Tibial artery (tissue), 4 donors: ENCODE measurements at regions not wholly inside any gene's neighbourhood (a gene's known extent, or its start where the extent isn't known, plus 50 kb on each side); places are given as distances from the start of the nearest gene placed in this dataset.

Experiments used
- DNase-seq, 2 donors: peaks; one replicate each; pipeline ENCODE4 v3.0.0-alpha.2; 2019
- H3K27ac ChIP-seq, 2 donors: fragments of 200-600 bp; sonication (generic) in 1 of 2; 1 replicate in 1 of 2; 2 replicates in 1 of 2; pipeline ENCODE4 v1.5.1; 2018 to 2019; ENCODE audit warnings: mild to moderate bottlenecking in 1 of 2
- H3K27me3 ChIP-seq, 2 donors: fragments of 200-600 bp; sonication (generic) in 1 of 2; one replicate each; pipeline versions ENCODE4 v1.5.1 to v1.6.0; 2016 to 2019
- H3K36me3 ChIP-seq, 3 donors: fragments of 200-600 bp; sonication (generic) in 2 of 3; one replicate each; pipeline ENCODE4 v1.5.1; 2016 to 2019; ENCODE audit warnings: mild to moderate bottlenecking in 2 of 3
- H3K4me1 ChIP-seq, 4 donors: fragments of 200-600 bp; sonication (generic) in 2 of 4; 1 replicate in 3 of 4; 2 replicates in 1 of 4; pipeline ENCODE4 v1.5.1; 2016 to 2019
- H3K4me3 ChIP-seq, 2 donors: fragments of 200-600 bp; sonication (generic) in 1 of 2; 1 replicate in 1 of 2; 2 replicates in 1 of 2; pipeline ENCODE4 v1.5.1; 2018 to 2019; ENCODE audit warnings: mild to moderate bottlenecking in 2 of 2
- H3K9me3 ChIP-seq, 3 donors: fragments of 200-600 bp; sonication (generic) in 1 of 3; one replicate each; pipeline ENCODE4 v1.5.1; 2016 to 2019
- CTCF ChIP-seq, 2 experiments: fragments of 200-600 bp in 1 of 2; fragments of 450-650 bp in 1 of 2; IDR thresholded peaks; one replicate each; pipeline ENCODE4 v1.5.1; 2017 to 2019; ENCODE audit warnings: antibody characterized with exemption in 2 of 2, mild to moderate bottlenecking in 1 of 2, moderate library complexity in 1 of 2
- intact Hi-C: fragments of 100-400 bp; cut with DNase I; formaldehyde crosslinking; loops from one replicate; pipeline ENCODE4 v1.15.0; 2023; ENCODE audit warnings: low total_unique reads

- no peak overlapping the region for H3K27ac ChIP-seq
- no peak for TF ChIP-seq CTCF (IDR thresholded peaks at IDR 0.05)
- intact Hi-C loops, result no loop called here
- no peak overlapping the region for H3K4me3 ChIP-seq
- H3K36me3 ChIP-seq, result no peaks in the 10 kb centered on the region
- H3K4me1 ChIP-seq, result no peaks in the 10 kb centered on the region
- no peaks in the 10 kb centered on the region for H3K9me3 ChIP-seq
- DNase-seq, result no peak
- H3K27me3 ChIP-seq, result no peaks in the 10 kb centered on the region
Measured at GRCh38 chr2:15681089-15681885, 89.6 kb downstream of the DDX1 start.

DNA sequence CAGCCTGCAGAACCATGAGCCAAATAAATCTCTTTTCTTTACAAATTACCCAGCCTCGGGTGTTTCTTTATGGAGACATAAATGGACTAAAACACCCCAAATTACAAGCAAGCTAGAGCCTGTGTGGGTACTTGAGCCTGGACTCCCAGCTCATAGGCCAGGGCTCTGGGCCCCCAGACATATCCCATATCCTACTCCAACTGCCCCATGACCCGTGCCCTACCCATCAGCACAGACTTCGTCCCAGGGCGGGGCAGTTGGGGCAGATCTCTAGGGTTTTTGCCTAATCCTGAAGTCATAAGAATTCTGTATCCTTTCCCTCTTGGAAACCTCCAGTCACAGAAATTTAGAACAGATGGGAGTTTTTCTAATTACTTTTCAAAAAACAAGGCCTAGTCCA is 90.7 kb downstream of the DDX1 start:
- H3K27me3 ChIP-seq, result no peaks in the 10 kb centered on the region
- no peaks in the 10 kb centered on the region for H3K36me3 ChIP-seq
- no peak overlapping the region for H3K27ac ChIP-seq
- intact Hi-C loops, result no loop called here
- no peak for DNase-seq
- no peak for TF ChIP-seq CTCF (IDR thresholded peaks at IDR 0.05)
- H3K4me1 ChIP-seq, result no peaks in the 10 kb centered on the region
- H3K9me3 ChIP-seq, result no peaks in the 10 kb centered on the region
- H3K4me3 ChIP-seq, result no peak overlapping the region

DNA sequence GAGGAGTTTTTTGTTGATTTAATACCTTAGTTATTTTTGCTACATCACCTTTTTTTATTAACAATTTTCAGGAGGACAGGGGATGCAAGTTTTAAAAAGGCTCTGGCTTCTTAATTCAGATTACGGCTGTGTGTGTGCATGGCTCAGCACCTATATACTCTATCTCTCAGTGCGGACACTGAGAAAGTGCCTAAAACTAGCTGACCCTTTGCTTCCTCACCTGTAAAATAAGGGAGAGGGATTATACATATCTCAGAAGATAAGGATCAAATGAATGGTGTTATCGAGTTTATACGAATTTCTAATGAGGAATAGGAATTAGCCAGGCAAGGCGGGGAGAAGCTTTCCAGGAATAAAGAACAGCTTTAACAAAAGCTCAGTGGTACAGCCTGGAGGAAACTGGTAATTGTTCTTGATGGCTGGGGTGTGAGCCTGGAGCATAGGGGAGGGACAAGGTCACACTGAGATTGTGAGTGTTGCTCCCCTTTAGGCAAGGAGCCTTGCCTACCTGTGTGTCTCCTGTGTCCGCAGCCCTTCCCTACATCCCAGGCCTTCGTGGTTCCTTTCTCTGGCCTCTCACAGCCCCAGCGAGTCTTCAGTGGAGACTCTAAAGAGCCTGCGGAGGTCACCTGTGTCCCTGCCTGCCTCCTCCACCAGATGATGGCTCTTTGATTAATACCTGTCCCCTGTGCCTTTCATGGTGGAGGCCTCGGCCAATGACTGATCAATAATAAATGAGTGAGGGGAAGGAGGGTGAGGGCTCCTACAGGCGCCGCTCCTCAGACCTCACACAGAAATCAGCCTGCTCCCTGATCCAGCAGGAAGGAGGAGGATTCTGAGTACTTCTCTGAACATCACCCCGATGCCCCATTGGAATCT is 92.7 kb downstream of the DDX1 start:
- Histone ChIP-seq H3K27ac (no peak overlapping the region), H3K27me3 (no peaks in the 10 kb centered on the region), H3K4me1 (no peaks in the 10 kb centered on the region), H3K36me3 (no peaks in the 10 kb centered on the region), H3K9me3 (no peaks in the 10 kb centered on the region), H3K4me3 (no peak overlapping the region)
- DNase-seq, result no peak
- intact Hi-C loops, result no loop called here
- TF ChIP-seq CTCF (IDR thresholded peaks at IDR 0.05), result no peak

DNA sequence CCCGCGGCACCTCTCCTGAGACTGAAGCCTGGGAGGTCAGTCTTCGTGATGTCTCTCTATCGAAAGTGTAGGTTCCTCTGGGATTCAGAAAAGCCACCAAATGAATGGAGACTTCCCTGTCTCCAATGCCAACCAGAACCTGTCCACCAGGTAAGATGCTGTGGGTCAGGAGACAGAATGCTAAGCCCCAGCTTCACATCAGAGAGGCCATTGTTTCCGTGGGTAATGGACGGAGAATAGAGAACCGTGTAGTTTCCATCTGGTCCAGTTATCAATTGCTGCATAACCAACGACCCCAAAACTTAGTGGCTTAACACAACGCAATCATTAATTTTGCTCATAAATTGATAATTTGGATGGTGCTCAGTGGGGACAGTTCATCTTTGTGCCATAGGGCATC is 93.5 kb downstream of the DDX1 start:
- intact Hi-C loops, result no loop called here
- no peaks in the 10 kb centered on the region for H3K9me3 ChIP-seq
- TF ChIP-seq CTCF (IDR thresholded peaks at IDR 0.05), result no peak
- no peak for DNase-seq
- no peaks in the 10 kb centered on the region for H3K27me3 ChIP-seq
- no peak overlapping the region for H3K27ac ChIP-seq
- no peaks in the 10 kb centered on the region for H3K36me3 ChIP-seq
- no peak overlapping the region for H3K4me3 ChIP-seq
- no peaks in the 10 kb centered on the region for H3K4me1 ChIP-seq

GRCh38 chr2:15686643-15687042 is 95.0 kb downstream of the DDX1 start:
- H3K9me3 ChIP-seq, result no peaks in the 10 kb centered on the region

More at GRCh38 chr2:15686643-15687042, 95.0 kb downstream of the DDX1 start:
- no peak for DNase-seq
- H3K4me1 ChIP-seq, result no peaks in the 10 kb centered on the region
- intact Hi-C loops, result no loop called here
- no peak overlapping the region for H3K4me3 ChIP-seq
- H3K27ac ChIP-seq, result no peak overlapping the region
- H3K27me3 ChIP-seq, result no peaks in the 10 kb centered on the region
- no peak for TF ChIP-seq CTCF (IDR thresholded peaks at IDR 0.05)
- H3K36me3 ChIP-seq, result no peaks in the 10 kb centered on the region
